ENCODE measurements at regions not wholly inside any gene's neighbourhood (a gene's known extent, or its start where the extent isn't known, plus 50 kb on each side); places are given as distances from the start of the nearest gene placed in this dataset.

GRCh38 chr5:121525706-121526105 lies 326.0 kb upstream of the FTMT start:
- intact Hi-C loops (cut with DNase I) = no loop called here
- no peak overlapping the region for H3K4me3 ChIP-seq
- WGBS (ENCODE audit: insufficient coverage, low coverage, low lambda C conversion rate, missing lambda C conversion rate) = 58% methylated on average over 3 of the region's 3 CpGs
- no peaks in the 10 kb centered on the region for H3K36me3 ChIP-seq
- H3K4me1 ChIP-seq = no peaks in the 10 kb centered on the region
- no peak for TF ChIP-seq POLR2A (IDR thresholded peaks at IDR 0.05)
- TF ChIP-seq, protein P1, sequence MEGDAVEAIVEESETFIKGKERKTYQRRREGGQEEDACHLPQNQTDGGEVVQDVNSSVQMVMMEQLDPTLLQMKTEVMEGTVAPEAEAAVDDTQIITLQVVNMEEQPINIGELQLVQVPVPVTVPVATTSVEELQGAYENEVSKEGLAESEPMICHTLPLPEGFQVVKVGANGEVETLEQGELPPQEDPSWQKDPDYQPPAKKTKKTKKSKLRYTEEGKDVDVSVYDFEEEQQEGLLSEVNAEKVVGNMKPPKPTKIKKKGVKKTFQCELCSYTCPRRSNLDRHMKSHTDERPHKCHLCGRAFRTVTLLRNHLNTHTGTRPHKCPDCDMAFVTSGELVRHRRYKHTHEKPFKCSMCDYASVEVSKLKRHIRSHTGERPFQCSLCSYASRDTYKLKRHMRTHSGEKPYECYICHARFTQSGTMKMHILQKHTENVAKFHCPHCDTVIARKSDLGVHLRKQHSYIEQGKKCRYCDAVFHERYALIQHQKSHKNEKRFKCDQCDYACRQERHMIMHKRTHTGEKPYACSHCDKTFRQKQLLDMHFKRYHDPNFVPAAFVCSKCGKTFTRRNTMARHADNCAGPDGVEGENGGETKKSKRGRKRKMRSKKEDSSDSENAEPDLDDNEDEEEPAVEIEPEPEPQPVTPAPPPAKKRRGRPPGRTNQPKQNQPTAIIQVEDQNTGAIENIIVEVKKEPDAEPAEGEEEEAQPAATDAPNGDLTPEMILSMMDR (IDR thresholded peaks at IDR 0.05) = no peak
- H3K27me3 ChIP-seq = no peaks in the 10 kb centered on the region
- H3K27ac ChIP-seq = no peak overlapping the region
- H3K9me3 ChIP-seq = no peaks in the 10 kb centered on the region
- no peak for DNase-seq
- ATAC-seq = no peak

DNA sequence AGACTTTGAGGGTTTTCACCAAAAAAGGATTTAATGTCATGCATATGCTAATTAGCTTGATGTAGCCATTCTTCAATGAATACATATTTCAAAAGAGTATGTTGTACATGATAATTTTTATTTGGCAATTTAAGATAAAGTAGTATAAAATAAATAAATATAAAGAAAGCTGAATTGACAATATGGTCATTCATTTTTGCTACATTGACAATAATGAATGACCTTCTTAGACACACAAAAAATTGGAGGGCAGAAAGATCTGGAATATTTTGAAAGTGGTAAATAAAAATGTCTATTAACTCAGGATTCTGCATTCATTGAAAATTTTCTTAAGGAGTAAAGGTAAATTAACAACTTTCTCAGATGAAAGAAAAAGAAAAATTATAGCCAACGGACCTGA lies 324.8 kb upstream of the FTMT start:
- intact Hi-C loops (cut with DNase I) = no loop called here
- no peak for DNase-seq
- TF ChIP-seq, protein P1 (IDR thresholded peaks at IDR 0.05) = no peak
- no peak for TF ChIP-seq POLR2A (IDR thresholded peaks at IDR 0.05)
- Histone ChIP-seq H3K4me3 (no peak overlapping the region), H3K27me3 (no peaks in the 10 kb centered on the region), H3K36me3 (no peaks in the 10 kb centered on the region), H3K9me3 (no peaks in the 10 kb centered on the region), H3K4me1 (no peaks in the 10 kb centered on the region), H3K27ac (no peak overlapping the region)
- ATAC-seq = no peak
- 32% methylated on average over 1 of the region's 1 CpG for WGBS (ENCODE audit: insufficient coverage, low coverage, low lambda C conversion rate, missing lambda C conversion rate)

- Histone ChIP-seq H3K27ac (no peak overlapping the region), H3K27me3 (no peaks in the 10 kb centered on the region), H3K4me3 (no peak overlapping the region), H3K36me3 (no peaks in the 10 kb centered on the region), H3K4me1 (no peaks in the 10 kb centered on the region), H3K9me3 (no peaks in the 10 kb centered on the region)
- ATAC-seq (no peak), DNase-seq (no peak)
- 38% methylated on average over 3 of the region's 3 CpGs for WGBS (ENCODE audit: insufficient coverage, low coverage, low lambda C conversion rate, missing lambda C conversion rate)
- TF ChIP-seq, protein P1 (IDR thresholded peaks at IDR 0.05) = no peak
- no peak for TF ChIP-seq POLR2A (IDR thresholded peaks at IDR 0.05)
- intact Hi-C loops (cut with DNase I) = no loop called here
Measured at GRCh38 chr5:121533814-121534213, 317.9 kb upstream of the FTMT start.

DNA sequence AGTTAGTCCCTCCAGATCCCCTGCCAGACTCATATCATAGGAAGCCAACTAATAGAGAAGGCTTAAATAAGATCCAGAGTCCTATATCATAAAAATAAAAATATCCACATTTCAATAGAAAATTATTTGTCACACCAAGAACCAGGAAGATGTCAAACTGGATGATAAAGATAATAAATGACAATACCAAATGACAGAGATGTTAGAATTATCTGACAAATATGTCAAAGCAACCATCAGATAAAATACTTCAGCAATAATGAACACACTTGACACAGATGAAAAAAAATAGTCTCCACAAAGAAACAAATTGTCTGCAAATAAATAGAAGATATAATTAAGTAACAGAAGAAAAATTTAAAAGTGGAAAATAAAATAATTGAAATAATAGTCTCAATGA lies 300.7 kb upstream of the FTMT start:
- no peak overlapping the region for H3K27ac ChIP-seq
- H3K4me3 ChIP-seq = no peak overlapping the region
- no peaks in the 10 kb centered on the region for H3K36me3 ChIP-seq
- no peaks in the 10 kb centered on the region for H3K4me1 ChIP-seq
- intact Hi-C loops (cut with DNase I) = no loop called here
- ATAC-seq = no peak
- TF ChIP-seq POLR2A (IDR thresholded peaks at IDR 0.05) = no peak
- TF ChIP-seq, protein P1 (IDR thresholded peaks at IDR 0.05) = no peak
- no peak for DNase-seq
- no peaks in the 10 kb centered on the region for H3K27me3 ChIP-seq
- no peaks in the 10 kb centered on the region for H3K9me3 ChIP-seq

GRCh38 chr5:121559832-121560231 lies 291.9 kb upstream of the FTMT start:
- Histone ChIP-seq H3K27me3 (no peaks in the 10 kb centered on the region), H3K27ac (no peak overlapping the region), H3K9me3 (no peaks in the 10 kb centered on the region), H3K4me1 (no peaks in the 10 kb centered on the region), H3K4me3 (no peak overlapping the region), H3K36me3 (no peaks in the 10 kb centered on the region)
- DNase-seq (no peak), ATAC-seq (no peak)
- intact Hi-C loops (cut with DNase I) = no loop called here
- TF ChIP-seq, protein P1 (IDR thresholded peaks at IDR 0.05) = no peak
- no peak for TF ChIP-seq POLR2A (IDR thresholded peaks at IDR 0.05)
